ENCODE measurements at regions not wholly inside any gene's neighbourhood (a gene's known extent, or its start where the extent isn't known, plus 50 kb on each side); places are given as distances from the start of the nearest gene placed in this dataset.
A peak's percentile ranks its signal among the peaks of the same experiment; 100 is the strongest.

- H3K4me1 Mint-ChIP-seq: peaks cover 14% of the 10 kb centered on the region
- Histone ChIP-seq H3K9ac (ENCODE audit: insufficient read depth, low read length, poor library complexity, severe bottlenecking) (no peak overlapping the region), H2AFZ (ENCODE audit: insufficient read depth, low read depth, low read length, poor library complexity, severe bottlenecking) (no peak overlapping the region), H3K79me2 (ENCODE audit: insufficient read depth, low read length) (no peaks in the 10 kb centered on the region), H4K20me1 (ENCODE audit: insufficient read depth, low read length) (no peaks in the 10 kb centered on the region), H3K27me3 (ENCODE audit: control insufficient read depth in 2 of 2, insufficient read depth in 2 of 2, low read length in 2 of 2) (peaks cover 3 to 6% of the 10 kb centered on the region in 2 donors), H3K4me2 (replicated peaks; ENCODE audit: extremely low read depth, low read length, poor library complexity, severe bottlenecking) (no peak overlapping the region), H3K27ac (ENCODE audit: low read depth in 1 of 2, low read length in 2 of 2) (no peak overlapping the region), H3K36me3 (replicated peaks in 1 of 2; ENCODE audit: control insufficient read depth in 1 of 2, insufficient read depth in 2 of 2, low read length in 2 of 2) (no peaks in the 10 kb centered on the region), H3K4me1 (ENCODE audit: control insufficient read depth in 1 of 2, insufficient read depth in 2 of 2, low read length in 2 of 2) (peaks cover 6 to 11% of the 10 kb centered on the region in 2 donors), H3K4me3 (replicated peaks in 1 of 3; ENCODE audit: low read depth in 2 of 3, low read length in 3 of 3) (no peak overlapping the region), H3K9me3 (replicated peaks in 1 of 2; ENCODE audit: control insufficient read depth in 1 of 2, insufficient read depth in 1 of 2, low read length in 2 of 2) (no peaks in the 10 kb centered on the region)
- DNase-seq: no peak
- H3K9me3 Mint-ChIP-seq: peaks cover 0 to 4% (median 0%) of the 10 kb centered on the region in 7 donors
- WGBS (ENCODE audit: insufficient coverage): no CpG with 5 or more reads among the region's 5 CpGs
- no peak overlapping the region for H3K27ac Mint-ChIP-seq
- H3K27me3 Mint-ChIP-seq (ENCODE audit: low read depth in 3 of 3): peaks cover 12 to 13% (median 12%) of the 10 kb centered on the region in 3 donors
- no peak overlapping the region for H3K4me3 Mint-ChIP-seq
- intact Hi-C loops (cut with micrococcal nuclease): no loop called here
- no peaks in the 10 kb centered on the region for H3K36me3 Mint-ChIP-seq
- TF ChIP-seq CTCF (IDR thresholded peaks at IDR 0.05): no peak
These were observed 119.7 kb upstream of the TMCC3 start for GRCh38 chr12:94769776-94770759.

- peaks cover 0 to 4% (median 0%) of the 10 kb centered on the region in 7 donors for H3K9me3 Mint-ChIP-seq
- 4% methylated on average over 3 of the region's 8 CpGs for WGBS (ENCODE audit: insufficient coverage)
- intact Hi-C loops (cut with micrococcal nuclease): no loop called here
- Histone ChIP-seq H3K9me3 (replicated peaks in 1 of 2; ENCODE audit: control insufficient read depth in 1 of 2, insufficient read depth in 1 of 2, low read length in 2 of 2) (no peaks in the 10 kb centered on the region), H4K20me1 (ENCODE audit: insufficient read depth, low read length) (no peaks in the 10 kb centered on the region), H3K9ac (ENCODE audit: insufficient read depth, low read length, poor library complexity, severe bottlenecking) (no peak overlapping the region), H3K79me2 (ENCODE audit: insufficient read depth, low read length) (no peaks in the 10 kb centered on the region), H2AFZ (ENCODE audit: insufficient read depth, low read depth, low read length, poor library complexity, severe bottlenecking) (peak overlapping the region; percentile 14), H3K4me1 (ENCODE audit: control insufficient read depth in 1 of 2, insufficient read depth in 2 of 2, low read length in 2 of 2) (peaks cover 6 to 11% of the 10 kb centered on the region in 2 donors), H3K36me3 (replicated peaks in 1 of 2; ENCODE audit: control insufficient read depth in 1 of 2, insufficient read depth in 2 of 2, low read length in 2 of 2) (no peaks in the 10 kb centered on the region), H3K4me3 (replicated peaks in 1 of 3; ENCODE audit: low read depth in 2 of 3, low read length in 3 of 3) (peak overlapping the region in 1 of 3 experiments; percentile 6), H3K27me3 (ENCODE audit: control insufficient read depth in 2 of 2, insufficient read depth in 2 of 2, low read length in 2 of 2) (peaks cover 3 to 6% of the 10 kb centered on the region in 2 donors), H3K4me2 (replicated peaks; ENCODE audit: extremely low read depth, low read length, poor library complexity, severe bottlenecking) (peak overlapping the region; percentile 27), H3K27ac (ENCODE audit: low read depth in 1 of 2, low read length in 2 of 2) (no peak overlapping the region)
- peaks cover 12 to 13% (median 13%) of the 10 kb centered on the region in 3 donors for H3K27me3 Mint-ChIP-seq (ENCODE audit: low read depth in 3 of 3)
- no peak overlapping the region for H3K27ac Mint-ChIP-seq
- DNase-seq: no peak
- no peak for TF ChIP-seq CTCF (IDR thresholded peaks at IDR 0.05)
- H3K4me3 Mint-ChIP-seq: peak overlapping the region in 1 of 2 donors; percentile 26
- H3K36me3 Mint-ChIP-seq: no peaks in the 10 kb centered on the region
- H3K4me1 Mint-ChIP-seq: peaks cover 15% of the 10 kb centered on the region
These were observed 118.7 kb upstream of the TMCC3 start for GRCh38 chr12:94769047-94769420.

Measured in CD14-positive monocyte (primary cell).